K562 (cell line): ENCODE measurements at regions not wholly inside any gene's neighbourhood (a gene's known extent, or its start where the extent isn't known, plus 50 kb on each side); places are given as distances from the start of the nearest gene placed in this dataset.

Experiments used
- ARHGAP35 ChIP-seq: fragments of 450-650 bp; IDR thresholded peaks from 2 replicates; pipeline ENCODE4 v1.6.1; 2018; ENCODE audit not compliant: partially characterized antibody
- ARID1B ChIP-seq: fragments of 450-650 bp; IDR thresholded peaks from 2 replicates; pipeline ENCODE4 v1.6.1; 2016; ENCODE audit warnings: antibody characterized with exemption, mild to moderate bottlenecking, inconsistent platforms
- CEBPB ChIP-seq: fragments of 450-650 bp; IDR thresholded peaks from 2 replicates; pipeline ENCODE4 v1.6.1; 2016; ENCODE audit warnings: missing genetic modification characterization, missing compliant biosample characterization
- DMBX1 ChIP-seq: fragments of 250-450 bp; sonication (Bioruptor Pico); IDR thresholded peaks from 2 replicates; pipeline ENCODE4 v1.8.0; 2022; ENCODE audit warnings: inconsistent platforms, mild to moderate bottlenecking, moderate library complexity, borderline replicate concordance
- FIP1L1 ChIP-seq: fragments of 200-400 bp; formaldehyde crosslinking; IDR thresholded peaks from 2 replicates; pipeline ENCODE4 v1.6.1; 2018; ENCODE audit warnings: mild to moderate bottlenecking, low read depth, low read length; ENCODE audit not compliant: poor library complexity, severe bottlenecking
- NRF1 ChIP-seq, 2 experiments: fragments of 450-650 bp; IDR thresholded peaks in 1 of 2; conservative IDR thresholded peaks in 1 of 2; 2 replicates each; pipeline ENCODE4 v1.6.1; 2014; ENCODE audit warnings: mild to moderate bottlenecking in 2 of 2
- PBX2 ChIP-seq, 2 experiments: IDR thresholded peaks in 1 of 2; conservative IDR thresholded peaks in 1 of 2; 2 replicates each; pipeline ENCODE4 v1.6.1; 2016; ENCODE audit warnings: low read depth in 2 of 2, mild to moderate bottlenecking in 1 of 2, missing compliant biosample characterization in 1 of 2, missing genetic modification characterization in 1 of 2, moderate library complexity in 1 of 2
- PRDM10 ChIP-seq: fragments of 450-650 bp; IDR thresholded peaks from 2 replicates; pipeline ENCODE4 v1.6.1; 2018; ENCODE audit not compliant: partially characterized antibody
- ZNF318 ChIP-seq, 2 experiments: fragments of 450-650 bp; IDR thresholded peaks; 2 replicates each; pipeline ENCODE4 v1.6.1; 2016; ENCODE audit warnings: mild to moderate bottlenecking in 2 of 2, borderline replicate concordance in 1 of 2, low read depth in 1 of 2, moderate library complexity in 1 of 2
- ZNF395 ChIP-seq: fragments of 200-800 bp; sonication (Bioruptor generic); IDR thresholded peaks from 2 replicates; pipeline ENCODE4 v1.6.1; 2017; ENCODE audit warnings: missing genetic modification characterization, missing compliant biosample characterization

GRCh38 chr12:13288501-13288900 is 92.0 kb downstream of the EMP1 start (continued):
- TF ChIP-seq PRDM10 (peak; percentile 12), ZNF318 (IDR thresholded peaks at IDR 0.05; ENCODE audit: borderline replicate concordance in 1 of 2, low read depth in 1 of 2) (peak in 1 of 2 experiments; percentile 55; a peak in 1 of 4 replicates), ARID1B (peak; percentile 91), DMBX1 (peak; percentile 34; the same call in 1 of the 2 replicates), PBX2 (CRISPR knock-in tag; IDR thresholded peaks at IDR 0.05; ENCODE audit: low read depth) (no peak), PBX2 (tag; conservative IDR thresholded peaks at IDR 0.05; ENCODE audit: low read depth) (peak; percentile 62), ZNF395 (CRISPR knock-in tag) (peak; percentile 91; the same call in 1 of the 2 replicates), CEBPB (peak; percentile 63), FIP1L1 (no peak), NRF1 (conservative IDR thresholded peaks at IDR 0.05 in 1 of 2, IDR thresholded peaks at IDR 0.05 in 1 of 2) (0 out of 4 replicates have a peak, but pooled peaks of 1 of the 2 experiments have one; percentile 28), ARHGAP35 (no peak)
